ENCODE measurements at regions not wholly inside any gene's neighbourhood (a gene's known extent, or its start where the extent isn't known, plus 50 kb on each side); places are given as distances from the start of the nearest gene placed in this dataset.
"Not testable (repeated sequence)": the region's sequence is repeated elsewhere in the genome, so short reads cannot be mapped to it uniquely, and the experiment has no call there.

- TF ChIP-seq, protein P1, sequence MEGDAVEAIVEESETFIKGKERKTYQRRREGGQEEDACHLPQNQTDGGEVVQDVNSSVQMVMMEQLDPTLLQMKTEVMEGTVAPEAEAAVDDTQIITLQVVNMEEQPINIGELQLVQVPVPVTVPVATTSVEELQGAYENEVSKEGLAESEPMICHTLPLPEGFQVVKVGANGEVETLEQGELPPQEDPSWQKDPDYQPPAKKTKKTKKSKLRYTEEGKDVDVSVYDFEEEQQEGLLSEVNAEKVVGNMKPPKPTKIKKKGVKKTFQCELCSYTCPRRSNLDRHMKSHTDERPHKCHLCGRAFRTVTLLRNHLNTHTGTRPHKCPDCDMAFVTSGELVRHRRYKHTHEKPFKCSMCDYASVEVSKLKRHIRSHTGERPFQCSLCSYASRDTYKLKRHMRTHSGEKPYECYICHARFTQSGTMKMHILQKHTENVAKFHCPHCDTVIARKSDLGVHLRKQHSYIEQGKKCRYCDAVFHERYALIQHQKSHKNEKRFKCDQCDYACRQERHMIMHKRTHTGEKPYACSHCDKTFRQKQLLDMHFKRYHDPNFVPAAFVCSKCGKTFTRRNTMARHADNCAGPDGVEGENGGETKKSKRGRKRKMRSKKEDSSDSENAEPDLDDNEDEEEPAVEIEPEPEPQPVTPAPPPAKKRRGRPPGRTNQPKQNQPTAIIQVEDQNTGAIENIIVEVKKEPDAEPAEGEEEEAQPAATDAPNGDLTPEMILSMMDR (conservative IDR thresholded peaks at IDR 0.05), result peak; percentile 76
- Mint-ChIP-seq H3K27ac (ENCODE audit: unreplicated experiment) (no peak overlapping the region), H3K9me3 (peaks cover 3% of the 10 kb centered on the region), H3K4me1 (no peaks in the 10 kb centered on the region), H3K4me3 (no peak overlapping the region), H3K36me3 (ENCODE audit: low read depth) (no peaks in the 10 kb centered on the region), H3K27me3 (ENCODE audit: low read depth) (peaks cover 42% of the 10 kb centered on the region)
- DNase-seq (ENCODE audit: low read depth, low spot score), result peak; percentile 65
Measured at GRCh38 chr3:139111392-139112229, 66.9 kb upstream of the PRR23C start.

DNA sequence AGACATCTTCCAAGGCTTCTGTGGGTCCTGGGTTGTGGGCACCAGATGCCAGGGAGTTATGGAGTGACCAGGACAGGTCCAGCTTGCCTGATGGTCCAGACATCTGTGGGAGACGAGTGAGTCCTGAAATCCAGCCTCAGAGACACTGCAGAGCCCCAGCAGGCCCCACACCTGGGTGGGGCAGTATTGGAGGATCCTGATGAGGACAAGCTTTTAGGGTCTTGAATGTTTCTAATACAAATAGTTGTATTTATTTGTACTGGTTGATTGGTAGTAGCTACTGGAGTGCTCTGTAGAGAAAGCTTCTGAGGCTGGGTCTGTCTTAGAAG is 67.5 kb upstream of the PRR23C start:
- Mint-ChIP-seq H3K9me3 (peaks cover 3% of the 10 kb centered on the region), H3K27me3 (ENCODE audit: low read depth) (peaks cover 42% of the 10 kb centered on the region), H3K4me3 (no peak overlapping the region), H3K4me1 (no peaks in the 10 kb centered on the region), H3K27ac (ENCODE audit: unreplicated experiment) (no peak overlapping the region), H3K36me3 (ENCODE audit: low read depth) (no peaks in the 10 kb centered on the region)
- TF ChIP-seq, protein P1 (conservative IDR thresholded peaks at IDR 0.05), result no peak
- DNase-seq (ENCODE audit: low read depth, low spot score), result no peak

- Mint-ChIP-seq H3K36me3 (ENCODE audit: low read depth) (no peaks in the 10 kb centered on the region), H3K4me3 (peak overlapping the region; percentile 32), H3K27ac (ENCODE audit: unreplicated experiment) (no peak overlapping the region), H3K4me1 (no peaks in the 10 kb centered on the region), H3K9me3 (peaks cover 3% of the 10 kb centered on the region), H3K27me3 (ENCODE audit: low read depth) (peaks cover 42% of the 10 kb centered on the region)
- TF ChIP-seq, protein P1 (conservative IDR thresholded peaks at IDR 0.05), result no peak
- DNase-seq (ENCODE audit: low read depth, low spot score), result no peak
Measured at GRCh38 chr3:139113231-139113992, 68.7 kb upstream of the PRR23C start.

- Mint-ChIP-seq H3K27me3 (ENCODE audit: low read depth) (peaks cover 42% of the 10 kb centered on the region), H3K27ac (ENCODE audit: unreplicated experiment) (no peak overlapping the region), H3K4me1 (no peaks in the 10 kb centered on the region), H3K4me3 (peak overlapping the region; percentile 32), H3K9me3 (peaks cover 3% of the 10 kb centered on the region), H3K36me3 (ENCODE audit: low read depth) (no peaks in the 10 kb centered on the region)
- TF ChIP-seq, protein P1 (conservative IDR thresholded peaks at IDR 0.05), result no peak
- no peak for DNase-seq (ENCODE audit: low read depth, low spot score)
Measured at GRCh38 chr3:139113993-139114375, 69.3 kb upstream of the PRR23C start.

DNA sequence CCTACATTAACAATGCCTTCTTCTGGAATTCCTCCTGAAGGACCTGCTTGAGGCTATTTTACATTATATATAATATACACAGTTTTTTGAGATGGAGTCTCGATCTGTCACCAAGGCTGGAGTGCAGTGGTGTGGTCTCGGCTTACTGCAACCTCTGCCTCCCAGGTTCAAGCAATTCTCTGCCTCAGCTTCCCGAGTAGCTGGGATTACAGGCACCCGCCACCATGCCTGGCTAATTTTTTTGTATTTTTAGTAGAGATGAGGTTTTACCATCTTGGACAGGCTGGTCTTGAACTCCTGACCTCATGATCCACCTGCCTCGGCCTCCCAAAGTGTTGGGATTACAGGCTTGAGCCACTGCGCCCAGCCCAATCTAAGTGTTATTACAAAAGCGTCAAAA is 71.9 kb upstream of the PRR23C start:
- H3K27ac Mint-ChIP-seq (ENCODE audit: unreplicated experiment); DNase-seq (ENCODE audit: low read depth, low spot score); H3K36me3 Mint-ChIP-seq (ENCODE audit: low read depth); H3K4me3 Mint-ChIP-seq; H3K9me3 Mint-ChIP-seq: not testable (repeated sequence)
- H3K27me3 Mint-ChIP-seq (ENCODE audit: low read depth), result peaks cover 25% of the 10 kb centered on the region
- H3K4me1 Mint-ChIP-seq, result peaks cover 11% of the 10 kb centered on the region

- DNase-seq (ENCODE audit: low read depth, low spot score), result no peak
- Mint-ChIP-seq H3K27ac (ENCODE audit: unreplicated experiment) (no peak overlapping the region), H3K36me3 (ENCODE audit: low read depth) (no peaks in the 10 kb centered on the region), H3K27me3 (ENCODE audit: low read depth) (peaks cover 19% of the 10 kb centered on the region), H3K4me3 (no peak overlapping the region), H3K4me1 (peaks cover 11% of the 10 kb centered on the region), H3K9me3 (peaks cover 3% of the 10 kb centered on the region)
- TF ChIP-seq, protein P1 (conservative IDR thresholded peaks at IDR 0.05), result no peak
Measured at GRCh38 chr3:139117136-139117675, 72.5 kb upstream of the PRR23C start.

Measured in neural crest cell (in vitro differentiated cells).